Amygdala (tissue), 56 donors: ENCODE measurements at regions not wholly inside any gene's neighbourhood (a gene's known extent, or its start where the extent isn't known, plus 50 kb on each side); places are given as distances from the start of the nearest gene placed in this dataset.

Source experiments
- DNase-seq, 56 donors: peaks; one replicate each; lab custom pipeline; 2025; lab: John Stamatoyannopoulos, UW

DNA sequence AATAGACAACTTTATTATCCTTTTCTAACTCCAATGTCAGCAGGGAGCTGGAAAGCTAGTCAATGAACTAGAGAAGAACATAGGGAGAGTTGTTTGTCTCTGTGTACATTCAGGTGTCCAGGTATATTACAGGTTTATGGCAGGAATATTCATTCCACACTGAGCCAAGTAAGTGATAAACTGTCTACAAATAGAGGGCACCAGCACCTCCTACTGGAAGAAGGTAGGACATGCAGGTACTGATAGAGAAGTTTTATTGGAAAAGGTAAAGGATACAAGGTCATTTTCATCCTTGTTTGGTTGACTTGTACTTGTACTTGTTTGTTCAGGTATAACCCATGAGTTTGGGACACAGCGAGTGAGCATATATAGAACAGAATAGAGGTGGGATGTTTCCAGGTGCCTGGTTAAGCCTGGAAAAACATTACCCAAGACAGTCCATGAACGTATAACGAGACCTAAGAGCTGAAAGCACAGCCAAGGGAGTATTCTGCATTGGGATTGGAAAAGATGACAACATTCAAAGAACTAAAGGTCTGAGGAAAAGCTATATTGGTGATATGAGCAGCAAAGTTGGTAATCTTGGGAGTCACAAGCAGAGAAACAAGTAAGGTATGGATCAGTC, 61.4 kb upstream of the PPP1R3C start:
- DNase-seq: no peak

DNA sequence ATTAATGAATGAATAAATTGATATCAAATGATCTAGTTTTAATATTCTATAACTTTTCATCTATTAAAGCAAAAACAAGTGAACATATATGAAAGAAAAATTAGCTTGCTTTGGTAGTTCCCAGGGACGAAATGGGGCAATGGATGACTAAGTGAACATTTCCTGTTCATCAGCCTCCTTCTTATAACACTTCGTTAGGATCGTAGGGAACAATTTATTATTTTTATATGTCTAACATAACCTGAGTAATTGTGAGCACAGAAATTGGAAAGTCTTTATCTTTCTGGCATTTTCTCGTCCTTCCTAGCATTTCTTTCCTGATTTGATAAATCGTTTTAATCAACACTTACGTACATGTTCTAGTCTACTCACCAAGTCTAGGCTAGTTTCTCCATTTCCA, 59.1 kb upstream of the PPP1R3C start:
- no peak for DNase-seq

DNA sequence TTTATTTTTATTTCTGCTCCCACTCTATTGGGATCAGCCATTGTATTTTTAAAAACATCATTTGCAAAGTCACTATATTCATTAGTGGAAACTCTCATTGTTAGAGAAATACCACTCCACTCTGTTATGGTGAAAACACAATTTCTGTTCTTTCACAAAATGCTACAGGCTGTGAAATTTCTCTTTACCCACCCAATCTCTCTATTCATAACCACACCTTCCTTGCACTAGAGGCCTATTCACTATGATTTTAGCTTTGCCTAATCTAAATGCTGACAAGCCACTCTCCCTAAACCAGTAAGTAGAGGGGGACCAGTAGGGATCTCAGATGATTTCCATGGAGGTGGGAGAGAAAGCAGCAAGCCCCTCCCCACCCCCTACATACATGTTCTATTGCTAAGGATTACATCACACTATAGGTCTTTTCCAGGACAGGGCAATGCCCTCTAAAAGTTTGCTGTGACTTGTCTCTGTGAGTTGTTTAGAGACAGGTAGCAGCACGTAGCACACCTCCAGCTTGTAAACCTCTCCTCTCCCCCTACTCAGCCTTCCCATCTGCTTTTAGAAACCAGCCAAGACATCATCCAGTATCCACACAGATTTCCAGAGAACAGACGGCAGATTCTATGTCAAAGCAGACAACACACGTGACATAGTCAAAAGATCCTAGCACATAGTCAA, 58.3 kb upstream of the PPP1R3C start:
- no peak for DNase-seq

DNA sequence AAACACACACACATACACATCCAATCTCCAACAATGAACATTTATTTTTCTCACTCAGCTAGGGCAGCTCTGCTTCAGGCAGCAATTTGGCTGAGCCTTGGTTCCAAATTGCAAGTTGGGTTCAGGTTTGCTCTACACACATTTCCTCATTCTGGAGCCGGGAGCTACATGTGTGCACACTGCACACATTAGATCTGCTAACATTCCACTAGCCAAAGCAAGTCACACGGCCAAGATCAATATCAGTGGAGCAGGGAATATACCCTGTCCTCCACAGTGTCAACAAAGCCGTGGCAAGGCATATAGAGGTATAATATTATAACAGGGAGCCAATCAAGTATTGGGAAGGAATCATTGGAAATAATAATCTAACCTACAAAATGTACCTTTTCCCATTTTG, 57.5 kb upstream of the PPP1R3C start:
- DNase-seq: no peak

DNA sequence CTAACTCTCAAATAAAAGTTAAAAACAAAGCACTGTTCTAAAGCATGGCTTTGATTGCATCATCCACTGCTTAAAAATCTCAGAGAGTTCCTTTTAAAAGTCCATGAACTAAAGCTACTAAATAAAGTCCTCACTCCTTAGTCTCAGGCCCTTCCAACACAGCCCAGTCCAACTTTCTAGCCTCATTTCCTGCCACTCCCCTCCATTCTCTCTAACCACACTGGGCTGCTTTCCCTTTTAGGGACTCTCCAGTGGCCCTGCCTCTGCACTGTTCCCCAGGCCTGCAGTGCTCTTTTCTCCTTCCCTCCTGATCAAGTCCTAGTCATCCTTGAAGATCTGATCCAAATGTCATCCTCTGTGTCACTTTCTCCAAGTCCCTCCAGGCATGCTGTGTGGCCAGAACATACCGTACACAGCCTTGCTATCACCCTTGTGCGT, 56.9 kb upstream of the PPP1R3C start:
- DNase-seq: peak in 3 of 56 donors; percentile 3 to 12 (median 8)

DNA sequence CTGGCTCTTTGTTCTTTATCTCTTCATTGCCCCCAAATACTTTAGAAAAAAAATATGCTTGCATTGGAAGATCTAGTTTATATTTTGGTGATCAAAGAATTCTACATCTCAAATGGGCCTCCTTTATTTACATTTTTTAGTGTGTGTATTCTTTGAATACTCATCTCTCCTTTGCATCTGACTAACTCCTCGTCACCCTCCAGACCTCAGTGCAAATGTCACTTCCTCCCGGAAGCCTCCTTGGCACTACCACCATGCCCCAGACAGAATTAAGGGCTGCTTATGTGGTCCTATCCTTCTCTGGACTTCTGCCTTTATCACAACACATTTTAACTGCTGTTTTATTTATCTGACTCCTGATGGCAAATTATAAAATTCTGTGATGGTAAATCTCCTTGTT, 52.0 kb upstream of the PPP1R3C start:
- DNase-seq: no peak

DNA sequence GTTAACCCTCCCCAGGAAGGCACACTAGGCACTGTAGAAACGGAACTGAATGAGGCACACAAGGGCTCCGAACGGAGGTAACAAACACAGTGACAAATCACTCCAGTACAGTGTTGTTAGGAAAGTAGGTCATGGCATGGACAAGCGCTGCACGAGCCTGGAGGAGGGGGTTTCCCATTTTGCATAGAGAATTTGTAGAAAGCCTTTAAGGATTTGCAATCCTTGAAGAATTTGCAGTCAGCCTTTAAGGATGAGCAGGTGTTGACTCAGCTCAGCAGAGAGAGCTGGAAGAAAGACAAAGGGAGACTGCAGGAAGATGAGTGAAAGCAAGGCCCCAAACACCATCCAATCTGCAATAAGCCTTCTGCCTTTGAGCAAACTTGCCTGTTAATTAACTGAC, 51.1 kb upstream of the PPP1R3C start:
- peak in 1 of 56 donors; percentile 16 for DNase-seq

DNA sequence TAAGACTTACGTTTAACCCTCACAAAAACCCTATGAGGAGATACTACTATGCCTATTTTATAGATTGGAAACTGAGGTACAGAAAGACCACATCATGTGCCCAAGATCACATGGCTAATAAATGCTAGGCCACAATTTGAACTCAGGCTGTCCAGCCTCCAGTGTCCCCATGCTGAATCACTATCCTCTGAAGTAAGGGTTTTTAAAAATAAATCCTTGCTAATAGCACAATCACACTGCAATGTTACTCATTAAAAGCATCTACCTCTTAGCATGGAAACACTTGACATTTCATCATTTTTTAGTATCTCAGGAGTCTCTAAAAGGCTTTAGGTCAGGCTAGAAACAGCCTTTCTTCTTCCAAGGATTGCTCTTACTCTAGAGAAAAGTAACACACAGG, 50.0 kb upstream of the PPP1R3C start:
- DNase-seq: no peak
